Breast epithelium (tissue), 3 donors: ENCODE measurements at regions not wholly inside any gene's neighbourhood (a gene's known extent, or its start where the extent isn't known, plus 50 kb on each side); places are given as distances from the start of the nearest gene placed in this dataset.

Experiments
- POLR2A ChIP-seq: fragments of 450-650 bp; IDR thresholded peaks from one replicate; pipeline ENCODE4 v1.6.1; 2016; ENCODE audit warnings: antibody characterized with exemption, mild to moderate bottlenecking, moderate library complexity
- POLR2AphosphoS5 ChIP-seq, 3 donors: sonication (generic); formaldehyde crosslinking; IDR thresholded peaks; one replicate each; pipeline ENCODE4 v1.6.1; 2017; ENCODE audit warnings: antibody characterized with exemption in 3 of 3
- TF ChIP-seq, protein P1 (sequence below), 3 donors: fragments of 450-650 bp; IDR thresholded peaks; one replicate each; pipeline ENCODE4 v1.5.1; 2016 to 2017; ENCODE audit warnings: antibody characterized with exemption in 3 of 3, mild to moderate bottlenecking in 3 of 3, moderate library complexity in 3 of 3

- TF ChIP-seq POLR2AphosphoS5 (IDR thresholded peaks at IDR 0.05): no peak
- TF ChIP-seq, protein P1, sequence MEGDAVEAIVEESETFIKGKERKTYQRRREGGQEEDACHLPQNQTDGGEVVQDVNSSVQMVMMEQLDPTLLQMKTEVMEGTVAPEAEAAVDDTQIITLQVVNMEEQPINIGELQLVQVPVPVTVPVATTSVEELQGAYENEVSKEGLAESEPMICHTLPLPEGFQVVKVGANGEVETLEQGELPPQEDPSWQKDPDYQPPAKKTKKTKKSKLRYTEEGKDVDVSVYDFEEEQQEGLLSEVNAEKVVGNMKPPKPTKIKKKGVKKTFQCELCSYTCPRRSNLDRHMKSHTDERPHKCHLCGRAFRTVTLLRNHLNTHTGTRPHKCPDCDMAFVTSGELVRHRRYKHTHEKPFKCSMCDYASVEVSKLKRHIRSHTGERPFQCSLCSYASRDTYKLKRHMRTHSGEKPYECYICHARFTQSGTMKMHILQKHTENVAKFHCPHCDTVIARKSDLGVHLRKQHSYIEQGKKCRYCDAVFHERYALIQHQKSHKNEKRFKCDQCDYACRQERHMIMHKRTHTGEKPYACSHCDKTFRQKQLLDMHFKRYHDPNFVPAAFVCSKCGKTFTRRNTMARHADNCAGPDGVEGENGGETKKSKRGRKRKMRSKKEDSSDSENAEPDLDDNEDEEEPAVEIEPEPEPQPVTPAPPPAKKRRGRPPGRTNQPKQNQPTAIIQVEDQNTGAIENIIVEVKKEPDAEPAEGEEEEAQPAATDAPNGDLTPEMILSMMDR (IDR thresholded peaks at IDR 0.05): no peak
- TF ChIP-seq POLR2A: no peak
These were observed 63.7 kb upstream of the IPO5 start for GRCh38 chr13:97889803-97890202.
